PC-3 (cell line): ENCODE measurements at regions not wholly inside any gene's neighbourhood (a gene's known extent, or its start where the extent isn't known, plus 50 kb on each side); places are given as distances from the start of the nearest gene placed in this dataset.

Experiments used
- CTCF ChIP-seq: fragments of 300-600 bp; sonication (generic); conservative IDR thresholded peaks from 2 replicates; pipeline ENCODE4 v1.5.1; 2017; ENCODE audit warnings: antibody characterized with exemption, low read depth, mild to moderate bottlenecking, low read length
- EZH2 ChIP-seq: fragments of 300-600 bp; sonication (generic); IDR thresholded peaks from one replicate; pipeline ENCODE4 v1.6.1; 2017; ENCODE audit warnings: antibody characterized with exemption, mild to moderate bottlenecking, low read length; ENCODE audit not compliant: unreplicated experiment
- EZH2phosphoT487 ChIP-seq: fragments of 300-600 bp; sonication (generic); IDR thresholded peaks from 2 replicates; pipeline ENCODE4 v1.6.1; 2018; ENCODE audit warnings: mild to moderate bottlenecking, antibody characterized with exemption, low read length, borderline replicate concordance

GRCh38 chr6:97687916-97688315, 404.9 kb upstream of the MMS22L start:
- TF ChIP-seq CTCF (no peak), EZH2 (no peak), EZH2phosphoT487 (no peak)
